T-cell (primary cell): ENCODE measurements at regions not wholly inside any gene's neighbourhood (a gene's known extent, or its start where the extent isn't known, plus 50 kb on each side); places are given as distances from the start of the nearest gene placed in this dataset.

ENCODE experiments used
- ATAC-seq, 4 experiments: fragments of 200-7000 bp in 3 of 4; fragments of 150-1000 bp in 1 of 4; cut with Tn5 transposase; replicated peaks in 1 of 4; 1 replicate in 3 of 4; 2 replicates in 1 of 4; pipeline ENCODE4 v1.10.0; 2021; ENCODE audit warnings: moderate library complexity in 3 of 4, mild to moderate bottlenecking in 2 of 4, moderate number of reproducible peaks in 1 of 4
- CTCF ChIA-PET, 2 donors: fragments of 300-600 bp; sonication (Branson Sonifier 250); formaldehyde crosslinking; loops; one replicate each; lab custom pipeline; 2022; ENCODE audit warnings: antibody characterized with exemption in 2 of 2; lab: Charles Lee
- POLR2A ChIA-PET, 2 donors: fragments of 300-600 bp; sonication (Branson Sonifier 250); formaldehyde crosslinking; loops; one replicate each; lab custom pipeline; 2022; ENCODE audit warnings: antibody characterized with exemption in 2 of 2; lab: Charles Lee
- DNase-seq, 35 experiments: peaks; one replicate each; pipeline versions ENCODE4 v3.0.0 to v3.0.0-alpha.2; 2013 to 2023
- H3K27ac ChIP-seq: one replicate; pipeline ENCODE4 v1.5.1; 2013; ENCODE audit warnings: low read length
- H3K27me3 ChIP-seq, 2 experiments: replicated peaks in 1 of 2; 1 replicate in 1 of 2; 2 replicates in 1 of 2; pipeline versions ENCODE4 v1.6.1 to v1.7.0; 2013; ENCODE audit warnings: low read length in 1 of 2, mixed read lengths in 1 of 2; ENCODE audit not compliant: control insufficient read depth in 2 of 2, insufficient read depth in 2 of 2; ENCODE audit errors: extremely low read depth in 1 of 2
- H3K36me3 ChIP-seq, 2 donors: 1 replicate in 1 of 2; 2 replicates in 1 of 2; pipeline versions ENCODE4 v1.6.1 to v1.7.0; 2013; ENCODE audit warnings: low read length in 1 of 2; ENCODE audit not compliant: control insufficient read depth in 2 of 2, insufficient read depth in 1 of 2; ENCODE audit errors: extremely low read depth in 1 of 2
- H3K4me1 ChIP-seq, 2 experiments: 1 replicate in 1 of 2; 2 replicates in 1 of 2; pipeline versions ENCODE4 v1.6.1 to v1.7.0; 2013; ENCODE audit warnings: low read length in 2 of 2, mixed read lengths in 1 of 2; ENCODE audit not compliant: insufficient read depth in 2 of 2, control insufficient read depth in 1 of 2; ENCODE audit errors: extremely low read depth in 1 of 2
- H3K4me3 ChIP-seq, 2 donors: 1 replicate in 1 of 2; 2 replicates in 1 of 2; pipeline versions ENCODE4 v1.5.1 to v1.7.0; 2013; ENCODE audit warnings: mild to moderate bottlenecking in 2 of 2, low read length in 1 of 2, moderate library complexity in 1 of 2; ENCODE audit not compliant: control insufficient read depth in 1 of 2; ENCODE audit errors: extremely low read depth in 1 of 2
- H3K9me3 ChIP-seq: 2 replicates; pipeline ENCODE4 v1.7.0; 2013
- H3K27ac Mint-ChIP-seq, 2 donors: one replicate each; pipeline ENCODE4 v1.8.0; 2020 to 2021; ENCODE audit warnings: mild to moderate bottlenecking in 2 of 2, mixed read lengths in 2 of 2
- H3K27me3 Mint-ChIP-seq, 2 donors: one replicate each; pipeline ENCODE4 v1.8.0; 2021 to 2022; ENCODE audit warnings: mixed read lengths in 2 of 2
- H3K36me3 Mint-ChIP-seq: one replicate; pipeline ENCODE4 v1.8.0; 2021; ENCODE audit warnings: mixed read lengths
- H3K4me1 Mint-ChIP-seq, 3 donors: one replicate each; pipeline ENCODE4 v1.8.0; 2020 to 2022; ENCODE audit warnings: mixed read lengths in 3 of 3, mild to moderate bottlenecking in 1 of 3
- H3K4me3 Mint-ChIP-seq, 3 donors: one replicate each; pipeline ENCODE4 v1.8.0; 2020 to 2022; ENCODE audit warnings: mild to moderate bottlenecking in 3 of 3, mixed read lengths in 3 of 3, moderate library complexity in 3 of 3
- H3K9me3 Mint-ChIP-seq, 3 donors: one replicate each; pipeline ENCODE4 v1.8.0; 2020 to 2022; ENCODE audit warnings: mixed read lengths in 3 of 3
- WGBS: methylation state at CpG from one replicate; pipeline ENCODE4 v1.1.5; 2013; ENCODE audit warnings: missing lambda C conversion rate; ENCODE audit not compliant: insufficient coverage; 5-methylcytosine and 5-hydroxymethylcytosine counted together

DNA sequence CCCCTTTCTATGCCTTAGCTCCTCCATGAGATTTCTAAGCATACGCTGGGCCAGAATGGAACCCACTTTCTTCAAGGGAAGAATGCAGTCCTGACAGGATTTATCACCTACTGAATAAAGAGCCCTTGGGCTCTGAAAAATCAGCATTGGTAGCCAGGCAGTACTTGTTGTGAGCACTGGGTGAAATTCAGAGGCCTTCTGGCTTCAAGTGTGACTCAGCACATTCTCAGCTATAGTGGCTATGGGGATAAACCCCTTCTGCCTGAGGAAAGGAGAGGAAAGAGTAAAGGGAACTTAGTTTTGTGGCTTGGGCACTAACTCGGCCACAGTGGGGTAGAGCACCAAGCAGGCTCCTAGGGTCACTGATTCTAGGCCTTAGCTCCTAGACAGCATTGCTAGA is 574.8 kb downstream of the JRKL start:
- H3K4me3 Mint-ChIP-seq, result no peak overlapping the region
- DNase-seq, result no peak
- POLR2A ChIA-PET, result no interaction called here
- H3K27ac ChIP-seq, result no peak overlapping the region
- H3K36me3 ChIP-seq, result no peaks in the 10 kb centered on the region
- no peak for ATAC-seq
- H3K36me3 Mint-ChIP-seq, result no peaks in the 10 kb centered on the region
- H3K4me1 Mint-ChIP-seq, result no peaks in the 10 kb centered on the region
- H3K27ac Mint-ChIP-seq, result no peak overlapping the region
- 61% methylated on average over 2 of the region's 2 CpGs for WGBS
- no peaks in the 10 kb centered on the region for H3K4me1 ChIP-seq
- CTCF ChIA-PET, result no interaction called here
- peaks cover under 1 to 6% (median 5%) of the 10 kb centered on the region in 3 donors for H3K9me3 Mint-ChIP-seq
- H3K27me3 Mint-ChIP-seq, result no peaks in the 10 kb centered on the region
- no peak overlapping the region for H3K4me3 ChIP-seq
- H3K27me3 ChIP-seq, result no peaks in the 10 kb centered on the region
- no peaks in the 10 kb centered on the region for H3K9me3 ChIP-seq

DNA sequence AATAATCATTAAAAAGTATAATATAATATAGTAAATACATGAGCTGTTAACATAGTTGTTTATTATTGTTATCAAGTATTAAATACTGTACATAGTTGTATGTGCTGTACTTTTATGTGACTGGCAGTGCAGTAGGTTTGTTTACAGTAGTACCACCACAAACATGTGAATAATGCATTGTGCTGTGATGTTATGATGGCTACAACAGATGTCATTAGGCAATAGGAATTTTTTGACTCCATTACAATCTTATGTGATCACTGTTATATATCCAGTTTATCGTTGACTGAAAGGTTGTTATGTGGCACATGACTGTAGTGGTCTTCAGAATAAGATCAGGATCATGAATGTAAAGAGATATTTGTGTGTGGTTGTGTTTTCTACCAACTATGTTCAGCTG is 577.8 kb downstream of the JRKL start:
- ChIA-PET POLR2A (no interaction called here), CTCF (no interaction called here)
- no peaks in the 10 kb centered on the region for H3K27me3 Mint-ChIP-seq
- WGBS, result no CpG with 5 or more reads among the region's 1 CpG
- no peak overlapping the region for H3K27ac ChIP-seq
- no peak overlapping the region for H3K4me3 ChIP-seq
- H3K4me3 Mint-ChIP-seq, result no peak overlapping the region
- H3K36me3 Mint-ChIP-seq, result no peaks in the 10 kb centered on the region
- H3K27me3 ChIP-seq, result no peaks in the 10 kb centered on the region
- peaks cover 0 to 9% (median 6%) of the 10 kb centered on the region in 3 donors for H3K9me3 Mint-ChIP-seq
- DNase-seq, result no peak
- H3K4me1 Mint-ChIP-seq, result no peaks in the 10 kb centered on the region
- no peaks in the 10 kb centered on the region for H3K36me3 ChIP-seq
- H3K9me3 ChIP-seq, result no peaks in the 10 kb centered on the region
- ATAC-seq, result no peak
- H3K27ac Mint-ChIP-seq, result no peak overlapping the region
- no peaks in the 10 kb centered on the region for H3K4me1 ChIP-seq

DNA sequence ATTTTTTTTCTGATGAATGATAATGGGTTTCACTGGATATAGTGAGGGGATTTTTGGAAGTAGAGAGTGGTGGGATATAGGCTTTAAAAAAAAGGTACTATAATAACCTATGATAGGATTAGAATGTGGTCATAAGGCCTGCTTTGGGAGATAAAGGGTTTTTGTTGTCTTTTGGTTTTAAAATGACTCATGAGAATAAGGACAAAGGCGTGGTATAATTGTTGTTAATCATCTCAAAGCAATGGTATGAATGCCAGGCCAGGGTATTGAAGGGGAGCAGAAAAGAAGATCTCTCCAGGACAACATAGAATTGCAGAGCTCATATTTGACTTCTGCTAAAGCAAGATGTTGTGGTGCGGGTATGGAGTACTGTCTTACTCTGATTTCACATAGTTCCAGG is 579.4 kb downstream of the JRKL start:
- no peak for DNase-seq
- H3K4me3 ChIP-seq, result no peak overlapping the region
- no peaks in the 10 kb centered on the region for H3K4me1 ChIP-seq
- H3K27me3 Mint-ChIP-seq, result no peaks in the 10 kb centered on the region
- CTCF ChIA-PET, result no interaction called here
- H3K27me3 ChIP-seq, result no peaks in the 10 kb centered on the region
- no peaks in the 10 kb centered on the region for H3K36me3 ChIP-seq
- 20% methylated on average over 1 of the region's 2 CpGs for WGBS
- H3K9me3 Mint-ChIP-seq, result peaks cover 0 to 14% (median 6%) of the 10 kb centered on the region in 3 donors
- H3K27ac ChIP-seq, result no peak overlapping the region
- no peak overlapping the region for H3K4me3 Mint-ChIP-seq
- no peaks in the 10 kb centered on the region for H3K9me3 ChIP-seq
- no peak for ATAC-seq
- no peaks in the 10 kb centered on the region for H3K36me3 Mint-ChIP-seq
- POLR2A ChIA-PET, result no interaction called here
- H3K4me1 Mint-ChIP-seq, result no peaks in the 10 kb centered on the region
- H3K27ac Mint-ChIP-seq, result no peak overlapping the region

DNA sequence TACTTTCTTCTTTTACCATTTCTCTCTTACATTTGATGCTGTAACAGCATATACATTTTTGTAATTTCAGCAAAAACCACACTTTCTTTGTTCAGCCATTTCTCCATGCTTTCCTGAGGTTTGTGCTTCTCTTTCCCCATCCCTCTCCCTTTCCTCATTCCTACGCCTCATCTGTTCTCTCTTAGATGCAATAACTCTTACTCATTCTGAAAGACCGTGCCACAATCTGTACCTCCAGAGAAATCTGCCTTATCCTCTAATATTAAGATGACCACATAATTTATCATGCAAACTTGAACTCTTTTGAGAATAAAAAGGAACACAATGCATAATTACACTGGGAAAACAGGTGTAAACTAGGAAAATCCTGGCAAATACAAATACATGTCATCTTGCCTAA is 588.9 kb downstream of the JRKL start:
- Mint-ChIP-seq H3K27me3 (no peaks in the 10 kb centered on the region), H3K36me3 (no peaks in the 10 kb centered on the region), H3K4me1 (no peaks in the 10 kb centered on the region), H3K9me3 (peaks cover 9 to 18% (median 16%) of the 10 kb centered on the region in 3 donors), H3K4me3 (no peak overlapping the region), H3K27ac (no peak overlapping the region)
- H3K27ac ChIP-seq, result no peak overlapping the region
- WGBS, result 57% methylated on average over 2 of the region's 2 CpGs
- CTCF ChIA-PET, result no interaction called here
- DNase-seq, result no peak
- H3K27me3 ChIP-seq, result no peaks in the 10 kb centered on the region
- H3K36me3 ChIP-seq, result no peaks in the 10 kb centered on the region
- H3K4me1 ChIP-seq, result no peaks in the 10 kb centered on the region
- H3K9me3 ChIP-seq, result no peaks in the 10 kb centered on the region
- ATAC-seq, result no peak
- H3K4me3 ChIP-seq, result no peak overlapping the region
- POLR2A ChIA-PET, result no interaction called here

- Histone ChIP-seq H3K27ac (no peak overlapping the region), H3K27me3 (no peaks in the 10 kb centered on the region), H3K36me3 (no peaks in the 10 kb centered on the region), H3K4me1 (no peaks in the 10 kb centered on the region), H3K4me3 (no peak overlapping the region), H3K9me3 (no peaks in the 10 kb centered on the region)
- peaks cover 4 to 8% (median 5%) of the 10 kb centered on the region in 3 donors for H3K9me3 Mint-ChIP-seq
- no peak overlapping the region for H3K4me3 Mint-ChIP-seq
- ChIA-PET POLR2A (no interaction called here), CTCF (interaction anchor here in 1 of 2 donors (0.5 kb wide), 1 partner anchor 44 kb away, joined by 8 read pairs; no protein-coding TSS in a partner anchor)
- H3K4me1 Mint-ChIP-seq, result no peaks in the 10 kb centered on the region
- H3K27me3 Mint-ChIP-seq, result no peaks in the 10 kb centered on the region
- no CpG with 5 or more reads among the region's 1 CpG for WGBS
- H3K27ac Mint-ChIP-seq, result no peak overlapping the region
- no peak for DNase-seq
- H3K36me3 Mint-ChIP-seq, result no peaks in the 10 kb centered on the region
- no peak for ATAC-seq
Measured at GRCh38 chr11:96986516-96986915, 596.7 kb downstream of the JRKL start.

DNA sequence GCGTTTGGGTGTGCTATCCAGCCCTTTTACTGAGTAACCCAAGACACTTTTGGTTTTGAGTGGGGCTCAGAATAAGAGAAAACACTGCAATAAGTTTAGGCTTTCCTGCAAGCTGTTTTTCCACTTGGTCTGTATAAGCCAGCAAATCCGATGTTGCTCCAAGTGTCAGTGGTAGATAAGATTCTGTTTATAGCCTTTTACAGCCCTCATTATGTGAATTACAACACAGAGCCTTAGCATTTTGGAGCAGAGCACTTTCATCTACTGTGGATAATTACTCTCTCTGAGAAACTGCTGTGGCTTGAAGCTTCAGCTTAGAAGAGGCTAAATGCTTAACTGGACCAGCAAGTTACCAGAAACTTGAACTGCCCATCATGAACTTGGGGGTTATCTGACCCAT is 601.1 kb downstream of the JRKL start:
- CTCF ChIA-PET, result no interaction called here
- no peaks in the 10 kb centered on the region for H3K36me3 Mint-ChIP-seq
- H3K4me1 ChIP-seq, result no peaks in the 10 kb centered on the region
- WGBS, result no CpG with 5 or more reads among the region's 2 CpGs
- H3K36me3 ChIP-seq, result no peaks in the 10 kb centered on the region
- POLR2A ChIA-PET, result no interaction called here
- no peaks in the 10 kb centered on the region for H3K9me3 ChIP-seq
- ATAC-seq, result no peak
- no peaks in the 10 kb centered on the region for H3K4me1 Mint-ChIP-seq
- H3K27ac Mint-ChIP-seq, result no peak overlapping the region
- no peak overlapping the region for H3K27ac ChIP-seq
- H3K4me3 ChIP-seq, result no peak overlapping the region
- H3K9me3 Mint-ChIP-seq, result peaks cover 5 to 10% (median 5%) of the 10 kb centered on the region in 3 donors
- no peak for DNase-seq
- H3K27me3 ChIP-seq, result no peaks in the 10 kb centered on the region
- H3K4me3 Mint-ChIP-seq, result no peak overlapping the region
- H3K27me3 Mint-ChIP-seq, result no peaks in the 10 kb centered on the region

DNA sequence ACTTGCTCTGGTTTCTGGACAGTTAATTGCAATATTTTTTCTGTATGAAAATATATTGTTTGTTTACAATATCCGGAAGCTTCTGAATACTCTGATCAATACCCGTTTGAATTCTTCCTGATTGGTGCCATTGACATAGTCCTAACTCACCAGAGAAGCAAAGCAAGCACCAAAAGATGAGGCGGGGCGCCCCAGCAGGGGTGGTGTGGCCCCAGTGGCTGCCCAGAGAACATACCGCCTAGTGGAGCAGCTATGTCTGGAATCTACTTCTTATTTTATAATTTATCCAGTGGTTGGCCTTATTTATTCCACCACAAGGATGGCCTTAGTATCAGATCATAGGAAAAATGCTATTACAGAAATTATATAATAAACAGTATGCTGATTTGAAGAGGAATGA is 610.7 kb downstream of the JRKL start:
- no peaks in the 10 kb centered on the region for H3K9me3 ChIP-seq
- no peak overlapping the region for H3K4me3 ChIP-seq
- H3K4me1 Mint-ChIP-seq, result no peaks in the 10 kb centered on the region
- no peaks in the 10 kb centered on the region for H3K36me3 ChIP-seq
- no peaks in the 10 kb centered on the region for H3K4me1 ChIP-seq
- no peaks in the 10 kb centered on the region for H3K36me3 Mint-ChIP-seq
- 20% methylated on average over 1 of the region's 5 CpGs for WGBS
- peaks cover 0 to 11% (median 3%) of the 10 kb centered on the region in 3 donors for H3K9me3 Mint-ChIP-seq
- no peaks in the 10 kb centered on the region for H3K27me3 Mint-ChIP-seq
- ChIA-PET CTCF (no interaction called here), POLR2A (no interaction called here)
- ATAC-seq (no peak), DNase-seq (no peak)
- no peak overlapping the region for H3K4me3 Mint-ChIP-seq
- H3K27me3 ChIP-seq, result no peaks in the 10 kb centered on the region
- no peak overlapping the region for H3K27ac Mint-ChIP-seq
- H3K27ac ChIP-seq, result no peak overlapping the region
